ENCODE measurements at regions not wholly inside any gene's neighbourhood (a gene's known extent, or its start where the extent isn't known, plus 50 kb on each side); places are given as distances from the start of the nearest gene placed in this dataset.

GRCh38 chr4:104677116-104677515, 182.4 kb upstream of the CXXC4 start:
- no peak for DNase-seq (ENCODE audit: low spot score)

GRCh38 chr4:104682311-104682710, 187.6 kb upstream of the CXXC4 start:
- no peak for DNase-seq (ENCODE audit: low spot score)

GRCh38 chr4:104693601-104694201, 199.0 kb upstream of the CXXC4 start:
- DNase-seq (ENCODE audit: low spot score): no peak

GRCh38 chr4:104716584-104716983, 221.9 kb upstream of the CXXC4 start:
- DNase-seq (ENCODE audit: low spot score): no peak

- no peak for DNase-seq (ENCODE audit: low spot score)
Observed at GRCh38 chr4:104719539-104720230, 225.0 kb upstream of the CXXC4 start.

- DNase-seq (ENCODE audit: low spot score): no peak
Observed at GRCh38 chr4:104722467-104722866, 227.8 kb upstream of the CXXC4 start.

GRCh38 chr4:104726002-104726401, 231.3 kb upstream of the CXXC4 start:
- no peak for DNase-seq (ENCODE audit: low spot score)

GRCh38 chr4:104727643-104728042, 232.9 kb upstream of the CXXC4 start:
- DNase-seq (ENCODE audit: low spot score): no peak

GRCh38 chr4:104728380-104729122, 233.9 kb upstream of the CXXC4 start:
- DNase-seq (ENCODE audit: low spot score): no peak

GRCh38 chr4:104732766-104733165, 238.1 kb upstream of the CXXC4 start:
- DNase-seq (ENCODE audit: low spot score): no peak

GRCh38 chr4:104735174-104735573, 240.5 kb upstream of the CXXC4 start:
- no peak for DNase-seq (ENCODE audit: low spot score)

- no peak for DNase-seq (ENCODE audit: low spot score)
Observed at GRCh38 chr4:104740161-104740560, 245.5 kb upstream of the CXXC4 start.

- no peak for DNase-seq (ENCODE audit: low spot score)
Observed at GRCh38 chr4:104743215-104743653, 248.5 kb upstream of the CXXC4 start.

GRCh38 chr4:104747635-104748034, 252.9 kb upstream of the CXXC4 start:
- no peak for DNase-seq (ENCODE audit: low spot score)

GRCh38 chr4:104749062-104749461, 254.4 kb upstream of the CXXC4 start:
- DNase-seq (ENCODE audit: low spot score): no peak

GRCh38 chr4:104750008-104750407, 255.3 kb upstream of the CXXC4 start:
- DNase-seq (ENCODE audit: low spot score): no peak

- DNase-seq (ENCODE audit: low spot score): no peak
Observed at GRCh38 chr4:104751468-104751867, 256.8 kb upstream of the CXXC4 start.

GRCh38 chr4:104752337-104752736, 257.6 kb upstream of the CXXC4 start:
- DNase-seq (ENCODE audit: low spot score): no peak

GRCh38 chr4:104756837-104757236, 262.1 kb upstream of the CXXC4 start:
- no peak for DNase-seq (ENCODE audit: low spot score)

GRCh38 chr4:104758574-104758973, 263.9 kb upstream of the CXXC4 start:
- DNase-seq (ENCODE audit: low spot score): no peak

GRCh38 chr4:104763554-104764222, 269.0 kb upstream of the CXXC4 start:
- no peak for DNase-seq (ENCODE audit: low spot score)

- DNase-seq (ENCODE audit: low spot score): no peak
Observed at GRCh38 chr4:104766676-104767075, 272.0 kb upstream of the CXXC4 start.

GRCh38 chr4:104772849-104773248, 278.2 kb upstream of the CXXC4 start:
- DNase-seq (ENCODE audit: low spot score): no peak
